HEK293T (cell line): ENCODE measurements at regions not wholly inside any gene's neighbourhood (a gene's known extent, or its start where the extent isn't known, plus 50 kb on each side); places are given as distances from the start of the nearest gene placed in this dataset.

Source experiments
- CTCF ChIA-PET: fragments of 350-600 bp; formaldehyde crosslinking; extraction: SDS; loops from one replicate; lab custom pipeline; 2021; ENCODE audit warnings: antibody characterized with exemption, inconsistent platforms; lab: Yijun Ruan, JAX
- POLR2A ChIA-PET: fragments of 350-600 bp; formaldehyde crosslinking; extraction: SDS; loops from one replicate; lab custom pipeline; 2020; ENCODE audit warnings: antibody characterized with exemption, inconsistent platforms; lab: Yijun Ruan, JAX
- DNase-seq: peaks from one replicate; pipeline ENCODE4 v3.0.0; 2012; ENCODE audit warnings: mixed read lengths; ENCODE audit errors: extremely low spot score
- ARNT ChIP-seq: fragments of 450-650 bp; IDR thresholded peaks from 2 replicates; pipeline ENCODE4 v1.6.1; 2017; ENCODE audit warnings: mild to moderate bottlenecking
- BHLHE40 ChIP-seq: fragments of 450-650 bp; IDR thresholded peaks from 2 replicates; pipeline ENCODE4 v1.6.1; 2016; ENCODE audit warnings: mild to moderate bottlenecking, moderate library complexity, borderline replicate concordance
- CTBP1 ChIP-seq: fragments of 450-650 bp; IDR thresholded peaks from 2 replicates; pipeline ENCODE4 v1.6.1; 2016; ENCODE audit warnings: borderline replicate concordance
- ELF4 ChIP-seq: fragments of 450-650 bp; IDR thresholded peaks from 2 replicates; pipeline ENCODE4 v1.6.1; 2017; ENCODE audit warnings: antibody characterized with exemption
- FOXA1 ChIP-seq: fragments of 450-650 bp; IDR thresholded peaks from 2 replicates; pipeline ENCODE4 v1.6.1; 2016; ENCODE audit warnings: mild to moderate bottlenecking
- FOXK2 ChIP-seq: fragments of 450-650 bp; IDR thresholded peaks from 2 replicates; pipeline ENCODE4 v1.6.1; 2016; ENCODE audit warnings: mild to moderate bottlenecking
- FOXM1 ChIP-seq: fragments of 450-650 bp; IDR thresholded peaks from 2 replicates; pipeline ENCODE4 v1.6.1; 2017; ENCODE audit warnings: mild to moderate bottlenecking, borderline replicate concordance
- HDGF ChIP-seq: fragments of 450-650 bp; IDR thresholded peaks from 2 replicates; pipeline ENCODE4 v1.6.1; 2017; ENCODE audit warnings: antibody characterized with exemption, borderline replicate concordance
- L3MBTL2 ChIP-seq: fragments of 450-650 bp; conservative IDR thresholded peaks from 2 replicates; pipeline ENCODE4 v1.6.1; 2016; ENCODE audit warnings: mild to moderate bottlenecking
- LEF1 ChIP-seq: fragments of 450-650 bp; IDR thresholded peaks from 2 replicates; pipeline ENCODE4 v1.6.1; 2017; ENCODE audit warnings: mild to moderate bottlenecking, borderline replicate concordance
- NFRKB ChIP-seq: fragments of 450-650 bp; IDR thresholded peaks from 2 replicates; pipeline ENCODE4 v1.6.1; 2016; ENCODE audit warnings: mild to moderate bottlenecking, moderate library complexity
- PKNOX1 ChIP-seq: fragments of 450-650 bp; IDR thresholded peaks from 2 replicates; pipeline ENCODE4 v1.6.1; 2016
- SP1 ChIP-seq: fragments of 450-650 bp; IDR thresholded peaks from 2 replicates; pipeline ENCODE4 v1.6.1; 2017
- SUZ12 ChIP-seq: fragments of 450-650 bp; IDR thresholded peaks from 2 replicates; pipeline ENCODE4 v1.6.1; 2016; ENCODE audit warnings: mild to moderate bottlenecking
- TARDBP ChIP-seq: fragments of 450-650 bp; IDR thresholded peaks from 2 replicates; pipeline ENCODE4 v1.6.1; 2016
- ZNF384 ChIP-seq: fragments of 450-650 bp; IDR thresholded peaks from 2 replicates; pipeline ENCODE4 v1.6.1; 2016

GRCh38 chr16:87200637-87201036 is 116.6 kb downstream of the C16orf95 start:
- no peak for DNase-seq
- TF ChIP-seq PKNOX1 (no peak), FOXA1 (no peak), CTBP1 (no peak), HDGF (no peak), SP1 (no peak), LEF1 (no peak), ELF4 (no peak), FOXM1 (no peak), SUZ12 (no peak), NFRKB (no peak), FOXK2 (no peak), TARDBP (no peak)
- ChIA-PET CTCF (no interaction called here), POLR2A (no interaction called here)

GRCh38 chr16:87201052-87201451 is 116.1 kb downstream of the C16orf95 start:
- CTCF ChIA-PET = interaction anchor here (1.7 kb wide), 1 partner anchor 78 kb away, joined by 7 read pairs; no protein-coding TSS in a partner anchor
- TF ChIP-seq ELF4 (no peak), FOXA1 (no peak), BHLHE40 (no peak), ZNF384 (no peak), L3MBTL2 (no peak), HDGF (no peak), LEF1 (no peak), ARNT (no peak), PKNOX1 (no peak), FOXK2 (no peak), CTBP1 (no peak), NFRKB (no peak)

GRCh38 chr16:87201790-87202189 is 115.4 kb downstream of the C16orf95 start:
- POLR2A ChIA-PET = no interaction called here
- CTCF ChIA-PET = interaction anchor here (0.7 to 1.7 kb wide), 2 partner anchors 77 to 1193 kb away, joined by 3 to 7 read pairs; no protein-coding TSS in a partner anchor
- DNase-seq = no peak
- TF ChIP-seq NFRKB (no peak), ELF4 (no peak), FOXM1 (no peak), ZNF384 (no peak), FOXK2 (no peak)

More at GRCh38 chr16:87201052-87201451, 116.1 kb downstream of the C16orf95 start:
- no peak for DNase-seq
- POLR2A ChIA-PET = no interaction called here

GRCh38 chr16:87202346-87202745 is 114.8 kb downstream of the C16orf95 start:
- CTCF ChIA-PET = interaction anchor here (0.7 to 1.7 kb wide), 3 partner anchors 9 to 1194 kb away, joined by 3 to 7 read pairs (median 6); no protein-coding TSS in a partner anchor

GRCh38 chr16:87203060-87203656 is 114.0 kb downstream of the C16orf95 start:
- peak; percentile 90 for DNase-seq
- TF ChIP-seq ARNT = no peak
- no peak for TF ChIP-seq FOXK2
- TF ChIP-seq FOXA1 = no peak
- no peak for TF ChIP-seq L3MBTL2
- TF ChIP-seq SP1 = no peak
- no peak for TF ChIP-seq ZNF384
- CTCF ChIA-PET = interaction anchor here (0.6 to 1.3 kb wide), 2 partner anchors 10 kb away, joined by 3 to 6 read pairs; no protein-coding TSS in a partner anchor
- POLR2A ChIA-PET = no interaction called here

More at GRCh38 chr16:87202346-87202745, 114.8 kb downstream of the C16orf95 start:
- no peak for DNase-seq
- TF ChIP-seq TARDBP = no peak
- no peak for TF ChIP-seq ELF4
- TF ChIP-seq SUZ12 = no peak
- TF ChIP-seq SP1 = no peak
- no peak for TF ChIP-seq FOXA1
- TF ChIP-seq NFRKB = no peak
- POLR2A ChIA-PET = no interaction called here

GRCh38 chr16:87206646-87207451 is 110.3 kb downstream of the C16orf95 start:
- ChIA-PET POLR2A (no interaction called here), CTCF (no interaction called here)
- no peak for DNase-seq
- TF ChIP-seq FOXM1 (no peak), LEF1 (no peak), SUZ12 (no peak), HDGF (no peak), BHLHE40 (no peak), FOXK2 (no peak), NFRKB (no peak), L3MBTL2 (no peak), SP1 (no peak), ELF4 (no peak), FOXA1 (no peak), ZNF384 (no peak)

- DNase-seq = no peak
- TF ChIP-seq CTBP1 (no peak), L3MBTL2 (no peak), LEF1 (no peak), HDGF (no peak), BHLHE40 (no peak), PKNOX1 (no peak), ELF4 (no peak), NFRKB (no peak), ARNT (no peak), SP1 (no peak), TARDBP (no peak)
- POLR2A ChIA-PET = no interaction called here
- CTCF ChIA-PET = no interaction called here
These were observed 109.7 kb downstream of the C16orf95 start for GRCh38 chr16:87207509-87207908.
